ENCODE measurements at regions not wholly inside any gene's neighbourhood (a gene's known extent, or its start where the extent isn't known, plus 50 kb on each side); places are given as distances from the start of the nearest gene placed in this dataset.
A peak's percentile ranks its signal among the peaks of the same experiment; 100 is the strongest.
"Not testable (repeated sequence)": the region's sequence is repeated elsewhere in the genome, so short reads cannot be mapped to it uniquely, and the experiment has no call there.

- no peak for DNase-seq (ENCODE audit: low read depth)
These were observed 63.3 kb downstream of the POU4F1 start for GRCh38 chr13:78540058-78540457.

GRCh38 chr13:78526044-78526443 is 77.3 kb downstream of the POU4F1 start:
- not testable (repeated sequence) for DNase-seq (ENCODE audit: low read depth)

GRCh38 chr13:78524936-78525335 is 78.4 kb downstream of the POU4F1 start:
- no peak for DNase-seq (ENCODE audit: low read depth)

- no peak for DNase-seq (ENCODE audit: low read depth)
These were observed 82.3 kb downstream of the POU4F1 start for GRCh38 chr13:78521091-78521490.

GRCh38 chr13:78520425-78520824 is 82.9 kb downstream of the POU4F1 start:
- no peak for DNase-seq (ENCODE audit: low read depth)

- not testable (repeated sequence) for DNase-seq (ENCODE audit: low read depth)
These were observed 84.9 kb downstream of the POU4F1 start for GRCh38 chr13:78518482-78518881.

GRCh38 chr13:78499802-78500201 is 103.5 kb downstream of the POU4F1 start:
- no peak for DNase-seq (ENCODE audit: low read depth)

GRCh38 chr13:78497702-78498355 is 105.5 kb downstream of the POU4F1 start:
- DNase-seq (ENCODE audit: low read depth): peak; percentile 62

GRCh38 chr13:78491978-78492377 is 111.4 kb downstream of the POU4F1 start:
- no peak for DNase-seq (ENCODE audit: low read depth)

GRCh38 chr13:78490225-78490624 is 113.1 kb downstream of the POU4F1 start:
- not testable (repeated sequence) for DNase-seq (ENCODE audit: low read depth)

- no peak for DNase-seq (ENCODE audit: low read depth)
These were observed 115.6 kb downstream of the POU4F1 start for GRCh38 chr13:78487707-78488106.

GRCh38 chr13:78485803-78486202 is 117.5 kb downstream of the POU4F1 start:
- no peak for DNase-seq (ENCODE audit: low read depth)

GRCh38 chr13:78478183-78478582 is 125.2 kb downstream of the POU4F1 start:
- no peak for DNase-seq (ENCODE audit: low read depth)

GRCh38 chr13:78476910-78477309 is 126.4 kb downstream of the POU4F1 start:
- DNase-seq (ENCODE audit: low read depth): no peak

- no peak for DNase-seq (ENCODE audit: low read depth)
These were observed 134.7 kb downstream of the POU4F1 start for GRCh38 chr13:78468621-78469020.

GRCh38 chr13:78465250-78465649 is 138.1 kb downstream of the POU4F1 start:
- DNase-seq (ENCODE audit: low read depth): no peak

- no peak for DNase-seq (ENCODE audit: low read depth)
These were observed 143.2 kb downstream of the POU4F1 start for GRCh38 chr13:78460176-78460575.

- no peak for DNase-seq (ENCODE audit: low read depth)
These were observed 159.5 kb downstream of the POU4F1 start for GRCh38 chr13:78443839-78444238.

GRCh38 chr13:78437781-78438180 is 165.6 kb downstream of the POU4F1 start:
- no peak for DNase-seq (ENCODE audit: low read depth)

- DNase-seq (ENCODE audit: low read depth): no peak
These were observed 167.0 kb downstream of the POU4F1 start for GRCh38 chr13:78436311-78436710.

- no peak for DNase-seq (ENCODE audit: low read depth)
These were observed 172.0 kb downstream of the POU4F1 start for GRCh38 chr13:78431328-78431727.

- DNase-seq (ENCODE audit: low read depth): no peak
These were observed 172.5 kb downstream of the POU4F1 start for GRCh38 chr13:78430811-78431210.

- no peak for DNase-seq (ENCODE audit: low read depth)
These were observed 173.1 kb downstream of the POU4F1 start for GRCh38 chr13:78430166-78430791.

- no peak for DNase-seq (ENCODE audit: low read depth)
These were observed 174.7 kb downstream of the POU4F1 start for GRCh38 chr13:78428646-78429045.

Measured in CMK (cell line).